SK-N-SH (cell line): ENCODE measurements at regions not wholly inside any gene's neighbourhood (a gene's known extent, or its start where the extent isn't known, plus 50 kb on each side); places are given as distances from the start of the nearest gene placed in this dataset.

ENCODE experiments used
- CTCF ChIA-PET: fragments of 300-600, 350-600 bp; formaldehyde crosslinking; extraction: SDS; loops from one replicate; lab custom pipeline; 2021; lab: Yijun Ruan, JAX
- POLR2A ChIA-PET: fragments of 350-600 bp; sonication (Branson Sonifier 250); formaldehyde crosslinking; extraction: SDS; loops from one replicate; lab custom pipeline; 2020; ENCODE audit warnings: antibody characterized with exemption, inconsistent platforms; lab: Yijun Ruan, JAX
- DNase-seq: peaks from one replicate; pipeline ENCODE4 v3.0.0; 2012
- H2AFZ ChIP-seq: fragments of 200-600 bp; sonication (generic); 2 replicates; pipeline ENCODE4 v1.8.1; 2016; ENCODE audit warnings: antibody characterized with exemption, mild to moderate bottlenecking, low read depth
- H3F3A ChIP-seq: fragments of 200-600 bp; sonication (generic); replicated peaks from 2 replicates; pipeline ENCODE3; 2016; ENCODE audit warnings: antibody characterized with exemption, mild to moderate bottlenecking; ENCODE audit not compliant: insufficient read depth
- H3K27ac ChIP-seq, 2 experiments: fragments of 200-500 bp in 1 of 2; fragments of 200-600 bp in 1 of 2; sonication (Bioruptor generic) in 1 of 2; sonication (generic), shearing (Covaris generic) in 1 of 2; 2 replicates each; pipeline versions ENCODE4 v1.5.1 to v1.6.1; 2014 to 2016; ENCODE audit warnings: low read depth in 2 of 2, inconsistent platforms in 1 of 2, low read length in 1 of 2, mild to moderate bottlenecking in 1 of 2, mixed read lengths in 1 of 2
- H3K27me3 ChIP-seq: fragments of 200-600 bp; sonication (generic), shearing (Covaris generic); 2 replicates; pipeline ENCODE4 v1.6.1; 2016; ENCODE audit warnings: mixed run types; ENCODE audit not compliant: insufficient read depth
- H3K36me3 ChIP-seq, 2 experiments: fragments of 200-500 bp in 1 of 2; fragments of 200-600 bp in 1 of 2; sonication (Bioruptor generic) in 1 of 2; sonication (generic) in 1 of 2; replicated peaks in 1 of 2; 2 replicates each; pipeline versions ENCODE3 to v1.5.1; 2014 to 2016; ENCODE audit warnings: low read length in 1 of 2, mild to moderate bottlenecking in 1 of 2; ENCODE audit not compliant: insufficient read depth in 2 of 2, control insufficient read depth in 1 of 2
- H3K4me1 ChIP-seq, 2 experiments: fragments of 200-500 bp in 1 of 2; fragments of 200-600 bp in 1 of 2; sonication (Bioruptor generic) in 1 of 2; sonication (generic), shearing (Covaris generic) in 1 of 2; 2 replicates each; pipeline versions ENCODE4 v1.5.1 to v1.6.1; 2014 to 2016; ENCODE audit warnings: low read depth in 1 of 2, low read length in 1 of 2, mixed run types in 1 of 2; ENCODE audit not compliant: insufficient read depth in 2 of 2, control insufficient read depth in 1 of 2
- H3K4me2 ChIP-seq: fragments of 200-600 bp; sonication (generic), shearing (Covaris generic); 2 replicates; pipeline ENCODE4 v1.6.1; 2017; ENCODE audit warnings: mixed run types
- H3K4me3 ChIP-seq, 2 experiments: fragments of 200-500 bp in 1 of 2; fragments of 200-600 bp in 1 of 2; sonication (Bioruptor generic) in 1 of 2; sonication (generic), shearing (Covaris generic) in 1 of 2; 2 replicates each; pipeline versions ENCODE4 v1.5.1 to v1.8.1; 2014 to 2016; ENCODE audit warnings: low read depth in 2 of 2, inconsistent platforms in 1 of 2, low read length in 1 of 2, mild to moderate bottlenecking in 1 of 2, mixed read lengths in 1 of 2, moderate library complexity in 1 of 2
- H3K79me2 ChIP-seq: fragments of 200-600 bp; sonication (generic); 2 replicates; pipeline ENCODE4 v1.8.1; 2017; ENCODE audit warnings: mild to moderate bottlenecking; ENCODE audit not compliant: insufficient read depth
- H3K9ac ChIP-seq: fragments of 200-600 bp; sonication (generic); 2 replicates; pipeline ENCODE4 v1.6.1; 2017; ENCODE audit warnings: mixed run types
- H3K9me2 ChIP-seq: fragments of 200-600 bp; sonication (generic); 2 replicates; pipeline ENCODE4 v1.6.1; 2017; ENCODE audit warnings: mixed run types
- H3K9me3 ChIP-seq: fragments of 200-600 bp; sonication (generic); 2 replicates; pipeline ENCODE4 v1.6.1; 2017; ENCODE audit warnings: mixed run types, mild to moderate bottlenecking, moderate library complexity
- H4K20me1 ChIP-seq: fragments of 200-600 bp; sonication (generic); 2 replicates; pipeline ENCODE4 v1.6.1; 2017; ENCODE audit warnings: mild to moderate bottlenecking, mixed run types; ENCODE audit not compliant: insufficient read depth
- CHD2 ChIP-seq: fragments of 150-350 bp; IDR thresholded peaks from 2 replicates; pipeline ENCODE4 v1.6.1; 2018; ENCODE audit warnings: low read length; ENCODE audit not compliant: partially characterized antibody
- ELF1 ChIP-seq: IDR thresholded peaks from 2 replicates; pipeline ENCODE4 v1.4.0; 2012
- EP300 ChIP-seq, 2 experiments: IDR thresholded peaks; 2 replicates each; pipeline versions ENCODE4 v1.4.0 to v1.6.1; 2012; ENCODE audit warnings: borderline replicate concordance in 1 of 2, low read depth in 1 of 2, low read length in 1 of 2
- EZH2phosphoT487 ChIP-seq: fragments of 200-600 bp; sonication (generic); IDR thresholded peaks from 2 replicates; pipeline ENCODE4 v1.6.1; 2017; ENCODE audit warnings: low read depth, mixed run types, mild to moderate bottlenecking, antibody characterized with exemption, moderate library complexity, borderline replicate concordance
- FOSL2 ChIP-seq: IDR thresholded peaks from 2 replicates; pipeline ENCODE4 v1.4.0; 2012; ENCODE audit warnings: low read depth, mild to moderate bottlenecking, moderate library complexity, borderline replicate concordance
- FOXJ3 ChIP-seq: sonication (generic); formaldehyde crosslinking; IDR thresholded peaks from 2 replicates; pipeline ENCODE4 v1.5.1; 2020; ENCODE audit warnings: mild to moderate bottlenecking, missing genetic modification reagents
- GABPA ChIP-seq: IDR thresholded peaks from 2 replicates; pipeline ENCODE4 v1.4.0; 2012; ENCODE audit warnings: low read depth, mild to moderate bottlenecking
- GATA2 ChIP-seq: sonication (generic); formaldehyde crosslinking; IDR thresholded peaks from 2 replicates; pipeline ENCODE4 v1.5.0; 2020; ENCODE audit warnings: mild to moderate bottlenecking, missing genetic modification reagents
- MAX ChIP-seq: IDR thresholded peaks from 2 replicates; pipeline ENCODE4 v1.4.0; 2012; ENCODE audit warnings: low read depth
- PBX3 ChIP-seq: IDR thresholded peaks from 2 replicates; pipeline ENCODE4; 2012
- POLR2AphosphoS5 ChIP-seq: IDR thresholded peaks from 2 replicates; pipeline ENCODE4 v1.6.1; 2012; ENCODE audit warnings: low read depth, low read length
- RAD21 ChIP-seq: IDR thresholded peaks from 2 replicates; pipeline ENCODE4 v1.6.1; 2012; ENCODE audit warnings: mild to moderate bottlenecking, low read length
- RCOR1 ChIP-seq: fragments of 150-350 bp; IDR thresholded peaks from 2 replicates; pipeline ENCODE4 v1.6.1; 2017; ENCODE audit warnings: antibody characterized with exemption, low read length
- REST ChIP-seq: IDR thresholded peaks from 2 replicates; pipeline ENCODE4 v1.6.1; 2012; ENCODE audit warnings: mild to moderate bottlenecking, low read depth, low read length, moderate library complexity
- RXRA ChIP-seq: IDR thresholded peaks from 2 replicates; pipeline ENCODE4 v1.4.0; 2012; ENCODE audit warnings: low read depth, mild to moderate bottlenecking, borderline replicate concordance
- SMC3 ChIP-seq: IDR thresholded peaks from 2 replicates; pipeline ENCODE4 v1.6.1; 2012; ENCODE audit warnings: low read depth, low read length, improper control_type of control experiment
- TAF1 ChIP-seq: IDR thresholded peaks from 2 replicates; pipeline ENCODE4 v1.6.1; 2012; ENCODE audit warnings: low read depth, mild to moderate bottlenecking, low read length, moderate library complexity, borderline replicate concordance
- TCF12 ChIP-seq: IDR thresholded peaks from 2 replicates; pipeline ENCODE4 v1.4.0; 2012
- TEAD4 ChIP-seq: IDR thresholded peaks from 2 replicates; pipeline ENCODE4 v1.4.0; 2012; ENCODE audit warnings: mild to moderate bottlenecking, borderline replicate concordance; ENCODE audit not compliant: insufficient read depth
- USF1 ChIP-seq: IDR thresholded peaks from 2 replicates; pipeline ENCODE4 v1.4.0; 2012; ENCODE audit warnings: low read depth, borderline replicate concordance
- ZBTB33 ChIP-seq: IDR thresholded peaks from 2 replicates; pipeline ENCODE4 v1.4.0; 2012; ENCODE audit warnings: low read depth, borderline replicate concordance
- WGBS: methylation state at CpG from one replicate; pipeline ENCODE4 v1.1.6; 2017; ENCODE audit warnings: low lambda C conversion rate; 5-methylcytosine and 5-hydroxymethylcytosine counted together

GRCh38 chr5:40165106-40165788 lies 514.5 kb upstream of the PTGER4 start (continued):
- no peak for TF ChIP-seq PBX3
- no peak for TF ChIP-seq RAD21
- TF ChIP-seq CHD2: no peak
- TF ChIP-seq, all 33 proteins: peak for 0

- TF ChIP-seq EP300 (IDR thresholded peaks at IDR 0.05; ENCODE audit: borderline replicate concordance in 1 of 2, low read depth in 1 of 2, low read length in 1 of 2): no peak
- no peak for TF ChIP-seq RCOR1
- TF ChIP-seq TAF1: no peak
- no peak for TF ChIP-seq MAX
- no peak for TF ChIP-seq REST
- TF ChIP-seq FOXJ3: no peak
- TF ChIP-seq ZBTB33: no peak
- no peak for TF ChIP-seq RXRA
- TF ChIP-seq POLR2AphosphoS5: no peak
- TF ChIP-seq GATA2: no peak
- TF ChIP-seq TCF12: no peak
- TF ChIP-seq RAD21: no peak
- TF ChIP-seq GABPA: no peak
- no peak for TF ChIP-seq ELF1
- no peak for TF ChIP-seq USF1
- TF ChIP-seq TEAD4: no peak
- TF ChIP-seq SMC3: no peak
- no peak for TF ChIP-seq FOSL2
- no peak for TF ChIP-seq EZH2phosphoT487
- no peaks in the 10 kb centered on the region for H3K9me2 ChIP-seq
- no peaks in the 10 kb centered on the region for H3K79me2 ChIP-seq
- H3K4me1 ChIP-seq: no peaks in the 10 kb centered on the region
- no peak overlapping the region for H3K9ac ChIP-seq
- no peaks in the 10 kb centered on the region for H4K20me1 ChIP-seq
- no peak for DNase-seq
- ChIA-PET POLR2A (no interaction called here), CTCF (no interaction called here)
- no peak overlapping the region for H3K4me3 ChIP-seq
- H3K27ac ChIP-seq: no peak overlapping the region
- no peaks in the 10 kb centered on the region; the same call in 1 of the 2 replicates for H3K27me3 ChIP-seq
- no peaks in the 10 kb centered on the region for H3K36me3 ChIP-seq
- H3K4me2 ChIP-seq: no peak overlapping the region
- 33% methylated on average over 7 of the region's 7 CpGs for WGBS
- no peaks in the 10 kb centered on the region for H3F3A ChIP-seq
- H3K9me3 ChIP-seq: no peaks in the 10 kb centered on the region
- H2AFZ ChIP-seq: no peak overlapping the region
Measured at GRCh38 chr5:40160435-40160834, 519.3 kb upstream of the PTGER4 start.
